ENCODE measurements at regions not wholly inside any gene's neighbourhood (a gene's known extent, or its start where the extent isn't known, plus 50 kb on each side); places are given as distances from the start of the nearest gene placed in this dataset.

DNA sequence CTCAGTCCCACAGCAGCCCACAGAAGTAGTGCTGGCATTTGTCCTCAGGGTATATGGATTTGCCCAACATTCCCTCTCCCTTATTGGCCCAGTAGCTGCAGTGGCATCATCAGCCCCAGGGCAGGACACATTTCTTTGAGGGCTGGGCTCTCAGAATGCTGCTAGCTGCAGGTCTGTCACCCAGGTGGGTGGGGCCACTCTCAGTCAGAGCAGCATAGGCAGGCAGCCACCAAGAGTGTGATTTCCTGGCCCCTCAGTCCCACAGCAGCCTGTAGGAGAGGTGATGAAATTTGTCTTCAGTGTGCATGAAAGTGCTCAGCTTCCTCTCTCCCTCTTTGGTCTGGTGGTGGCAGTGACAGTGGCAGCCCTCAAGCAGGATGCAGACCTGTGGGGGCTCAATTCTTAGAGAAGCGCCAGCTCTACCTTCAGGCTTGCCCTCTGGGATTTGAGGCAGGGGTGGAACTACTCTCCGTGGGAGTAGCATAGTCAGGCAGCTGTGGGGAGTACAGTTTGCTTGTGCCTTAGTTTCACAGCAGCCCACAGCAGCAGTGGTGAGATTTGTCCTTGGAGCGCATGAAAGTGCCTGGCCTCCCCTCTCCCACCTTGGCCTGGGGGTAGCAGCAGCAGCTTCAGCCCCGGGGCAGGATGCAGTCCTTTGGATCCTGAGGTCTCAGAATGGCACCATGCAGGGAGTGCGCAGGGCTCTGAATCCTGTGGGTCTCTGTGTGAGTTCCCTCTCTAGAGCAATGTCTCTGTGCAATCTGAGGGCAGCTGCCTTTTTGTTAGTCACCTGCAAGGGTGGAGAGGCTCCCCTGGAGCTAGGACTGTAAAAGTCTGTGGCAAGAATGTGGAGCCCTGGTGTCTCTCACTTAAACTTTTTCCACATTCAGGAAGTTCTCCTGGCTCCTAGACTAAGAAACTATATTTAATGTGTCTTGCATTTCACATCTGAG lies 1229.1 kb downstream of the ROBO2 start:
- dilution Hi-C loops (cut with MboI; ENCODE audit: extremely low pct_ligation_motif_present, low sequenced_read_pairs): no loop called here
- no peak for DNase-seq (ENCODE audit: low read depth, low spot score)

DNA sequence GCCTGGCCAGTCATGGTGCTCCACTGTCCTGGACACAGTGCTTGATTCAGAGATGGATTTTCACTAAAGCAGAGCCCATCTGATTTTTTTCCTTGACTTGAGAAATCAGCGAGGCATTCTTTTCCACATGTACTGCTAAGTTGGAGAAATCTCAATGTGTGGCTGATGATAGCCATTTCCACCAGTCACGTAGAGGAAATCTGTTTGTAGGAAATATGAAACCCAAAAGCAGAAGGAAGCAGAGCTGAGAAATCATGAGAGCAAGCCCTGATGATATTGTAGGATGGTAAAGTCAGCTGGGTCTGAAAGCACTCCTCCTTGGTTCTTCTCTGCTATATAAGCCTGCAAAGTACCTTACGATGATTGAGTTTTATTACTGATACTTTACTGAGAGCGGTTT lies 1233.4 kb downstream of the ROBO2 start:
- H3K9me1 ChIP-seq (ENCODE audit: control insufficient read depth, extremely low read depth, insufficient read depth, low read length): no peaks in the 10 kb centered on the region
- H2AFZ ChIP-seq (ENCODE audit: control insufficient read depth, low read length): no peak overlapping the region
- no peaks in the 10 kb centered on the region for H3K9me3 ChIP-seq (ENCODE audit: control insufficient read depth, low read depth, low read length)
- DNase-seq (ENCODE audit: low read depth, low spot score) (no peak), FAIRE-seq (no peak)
- no peak overlapping the region for H3K4me2 ChIP-seq (ENCODE audit: control insufficient read depth, extremely low read depth, insufficient read depth, low read depth, low read length)
- TF ChIP-seq, protein P1, sequence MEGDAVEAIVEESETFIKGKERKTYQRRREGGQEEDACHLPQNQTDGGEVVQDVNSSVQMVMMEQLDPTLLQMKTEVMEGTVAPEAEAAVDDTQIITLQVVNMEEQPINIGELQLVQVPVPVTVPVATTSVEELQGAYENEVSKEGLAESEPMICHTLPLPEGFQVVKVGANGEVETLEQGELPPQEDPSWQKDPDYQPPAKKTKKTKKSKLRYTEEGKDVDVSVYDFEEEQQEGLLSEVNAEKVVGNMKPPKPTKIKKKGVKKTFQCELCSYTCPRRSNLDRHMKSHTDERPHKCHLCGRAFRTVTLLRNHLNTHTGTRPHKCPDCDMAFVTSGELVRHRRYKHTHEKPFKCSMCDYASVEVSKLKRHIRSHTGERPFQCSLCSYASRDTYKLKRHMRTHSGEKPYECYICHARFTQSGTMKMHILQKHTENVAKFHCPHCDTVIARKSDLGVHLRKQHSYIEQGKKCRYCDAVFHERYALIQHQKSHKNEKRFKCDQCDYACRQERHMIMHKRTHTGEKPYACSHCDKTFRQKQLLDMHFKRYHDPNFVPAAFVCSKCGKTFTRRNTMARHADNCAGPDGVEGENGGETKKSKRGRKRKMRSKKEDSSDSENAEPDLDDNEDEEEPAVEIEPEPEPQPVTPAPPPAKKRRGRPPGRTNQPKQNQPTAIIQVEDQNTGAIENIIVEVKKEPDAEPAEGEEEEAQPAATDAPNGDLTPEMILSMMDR (optimal IDR thresholded peaks at IDR 0.05 in 1 of 3, IDR thresholded peaks at IDR 0.05 in 1 of 3, conservative IDR thresholded peaks at IDR 0.05 in 1 of 3; ENCODE audit: extremely low read depth in 1 of 3, insufficient read depth in 2 of 3, low read length in 3 of 3): no peak
- no peak for TF ChIP-seq EZH2 (IDR thresholded peaks at IDR 0.05; ENCODE audit: low read length)
- no peaks in the 10 kb centered on the region for H3K4me1 ChIP-seq (ENCODE audit: control insufficient read depth, extremely low read depth, insufficient read depth, low read length)
- dilution Hi-C loops (cut with MboI; ENCODE audit: extremely low pct_ligation_motif_present, low sequenced_read_pairs): no loop called here
- H3K27me3 ChIP-seq (ENCODE audit: control insufficient read depth, extremely low read depth, insufficient read depth, low read length): no peaks in the 10 kb centered on the region
- H3K79me2 ChIP-seq (ENCODE audit: control insufficient read depth, insufficient read depth, low read length): no peaks in the 10 kb centered on the region
- H3K4me3 ChIP-seq (ENCODE audit: control insufficient read depth in 2 of 3, extremely low read depth in 1 of 3, insufficient read depth in 2 of 3, low read depth in 1 of 3, low read length in 3 of 3): no peak overlapping the region
- no peak overlapping the region for H3K9ac ChIP-seq (ENCODE audit: control insufficient read depth, extremely low read depth, insufficient read depth, low read length)
- no peaks in the 10 kb centered on the region for H3K36me3 ChIP-seq (ENCODE audit: control insufficient read depth in 2 of 2, extremely low read depth in 1 of 2, insufficient read depth in 2 of 2, low read length in 2 of 2)
- no peak overlapping the region for H3K27ac ChIP-seq (ENCODE audit: control insufficient read depth, insufficient read depth, low read length)
- no peaks in the 10 kb centered on the region for H4K20me1 ChIP-seq (ENCODE audit: control insufficient read depth, extremely low read depth, insufficient read depth, low read length)

More for the DNA sequence above, 1229.1 kb downstream of the ROBO2 start:
- no peak overlapping the region for H3K9ac ChIP-seq (ENCODE audit: control insufficient read depth, extremely low read depth, insufficient read depth, low read length)
- H2AFZ ChIP-seq (ENCODE audit: control insufficient read depth, low read length): no peak overlapping the region
- no peaks in the 10 kb centered on the region for H3K27me3 ChIP-seq (ENCODE audit: control insufficient read depth, extremely low read depth, insufficient read depth, low read length)
- H4K20me1 ChIP-seq (ENCODE audit: control insufficient read depth, extremely low read depth, insufficient read depth, low read length): no peaks in the 10 kb centered on the region
- no peaks in the 10 kb centered on the region for H3K79me2 ChIP-seq (ENCODE audit: control insufficient read depth, insufficient read depth, low read length)
- H3K4me3 ChIP-seq (ENCODE audit: control insufficient read depth in 2 of 3, extremely low read depth in 1 of 3, insufficient read depth in 2 of 3, low read depth in 1 of 3, low read length in 3 of 3): no peak overlapping the region
- no peaks in the 10 kb centered on the region for H3K9me1 ChIP-seq (ENCODE audit: control insufficient read depth, extremely low read depth, insufficient read depth, low read length)
- no peaks in the 10 kb centered on the region for H3K9me3 ChIP-seq (ENCODE audit: control insufficient read depth, low read depth, low read length)
- H3K4me1 ChIP-seq (ENCODE audit: control insufficient read depth, extremely low read depth, insufficient read depth, low read length): no peaks in the 10 kb centered on the region
- no peaks in the 10 kb centered on the region for H3K36me3 ChIP-seq (ENCODE audit: control insufficient read depth in 2 of 2, extremely low read depth in 1 of 2, insufficient read depth in 2 of 2, low read length in 2 of 2)
- FAIRE-seq: no peak
- no peak overlapping the region for H3K4me2 ChIP-seq (ENCODE audit: control insufficient read depth, extremely low read depth, insufficient read depth, low read depth, low read length)
- no peak overlapping the region for H3K27ac ChIP-seq (ENCODE audit: control insufficient read depth, insufficient read depth, low read length)
- no peak for TF ChIP-seq EZH2 (IDR thresholded peaks at IDR 0.05; ENCODE audit: low read length)
- TF ChIP-seq, protein P1 (optimal IDR thresholded peaks at IDR 0.05 in 1 of 3, IDR thresholded peaks at IDR 0.05 in 1 of 3, conservative IDR thresholded peaks at IDR 0.05 in 1 of 3; ENCODE audit: extremely low read depth in 1 of 3, insufficient read depth in 2 of 3, low read length in 3 of 3): no peak

Data from keratinocyte (primary cell).